Testis (tissue), 2 donors: ENCODE measurements at regions not wholly inside any gene's neighbourhood (a gene's known extent, or its start where the extent isn't known, plus 50 kb on each side); places are given as distances from the start of the nearest gene placed in this dataset.

Experiments used
- CTCF ChIP-seq, 3 experiments: fragments of 450-650 bp in 2 of 3; fragments of 200-600 bp in 1 of 3; sonication (generic) in 1 of 3; IDR thresholded peaks; one replicate each; pipeline ENCODE4 v1.5.1; 2016 to 2019; ENCODE audit warnings: antibody characterized with exemption in 3 of 3, mild to moderate bottlenecking in 2 of 3, moderate library complexity in 1 of 3
- POLR2A ChIP-seq: fragments of 450-650 bp; IDR thresholded peaks from one replicate; pipeline ENCODE4 v1.6.1; 2017; ENCODE audit warnings: antibody characterized with exemption, mild to moderate bottlenecking, moderate library complexity

DNA sequence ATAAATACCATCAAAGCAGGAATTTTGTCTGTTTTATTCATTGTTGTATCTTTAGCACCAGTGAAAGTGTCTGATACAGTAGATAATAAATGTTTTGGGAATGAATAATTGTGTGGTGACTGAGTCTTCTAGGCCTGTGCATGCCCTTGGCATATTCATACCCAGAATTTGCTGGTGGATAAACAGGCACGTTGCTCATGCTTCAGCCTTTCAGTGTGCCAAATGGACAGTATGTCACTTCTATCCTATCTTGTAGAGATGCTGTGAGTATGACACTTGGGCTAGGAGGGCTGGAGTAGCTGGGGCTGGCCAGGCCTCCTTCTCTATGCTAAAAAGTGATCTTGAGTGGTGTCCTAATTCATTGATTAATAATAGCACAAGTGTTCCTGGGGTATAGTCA, 287.3 kb upstream of the DDI1 start:
- no peak for TF ChIP-seq CTCF (IDR thresholded peaks at IDR 0.05)
- no peak for TF ChIP-seq POLR2A
